ENCODE measurements at regions not wholly inside any gene's neighbourhood (a gene's known extent, or its start where the extent isn't known, plus 50 kb on each side); places are given as distances from the start of the nearest gene placed in this dataset.
"Not testable (repeated sequence)": the region's sequence is repeated elsewhere in the genome, so short reads cannot be mapped to it uniquely, and the experiment has no call there.

GRCh38 chr7:91492773-91493172 is 228.5 kb downstream of the FZD1 start:
- H3K27me3 ChIP-seq, result no peaks in the 10 kb centered on the region
- no peaks in the 10 kb centered on the region for H3K9me3 ChIP-seq
- TF ChIP-seq EP300 (IDR thresholded peaks at IDR 0.05) (no peak), POLR2AphosphoS5 (IDR thresholded peaks at IDR 0.05) (no peak), CTCF (IDR thresholded peaks at IDR 0.05) (no peak), POLR2A (IDR thresholded peaks at IDR 0.05; ENCODE audit: low read depth) (no peak)
- DNase-seq (ENCODE audit: extremely low spot score), result no peak
- no peaks in the 10 kb centered on the region for H3K36me3 ChIP-seq
- intact Hi-C loops (cut with DNase I), result no loop called here
- H3K4me1 ChIP-seq, result no peaks in the 10 kb centered on the region
- no peak overlapping the region for H3K27ac ChIP-seq (replicated peaks in 1 of 4)
- WGBS, result 74% methylated on average over 3 of the region's 3 CpGs
- no peak overlapping the region for H3K4me3 ChIP-seq

- H3K4me1 ChIP-seq, result no peaks in the 10 kb centered on the region
- peaks cover 0 to 4% (median 0%) of the 10 kb centered on the region in 4 donors for H3K9me3 ChIP-seq
- TF ChIP-seq EP300 (IDR thresholded peaks at IDR 0.05), result no peak
- no peak for TF ChIP-seq POLR2AphosphoS5 (IDR thresholded peaks at IDR 0.05)
- no peak for TF ChIP-seq CTCF (IDR thresholded peaks at IDR 0.05)
- TF ChIP-seq POLR2A (IDR thresholded peaks at IDR 0.05; ENCODE audit: low read depth), result no peak
- 77% methylated on average over 1 of the region's 1 CpG for WGBS
- intact Hi-C loops (cut with DNase I), result no loop called here
- H3K36me3 ChIP-seq, result no peaks in the 10 kb centered on the region
- H3K27me3 ChIP-seq, result no peaks in the 10 kb centered on the region
- no peak overlapping the region for H3K4me3 ChIP-seq
- DNase-seq (ENCODE audit: extremely low spot score), result no peak
- no peak overlapping the region for H3K27ac ChIP-seq (replicated peaks in 1 of 4)
These were observed 230.2 kb downstream of the FZD1 start for GRCh38 chr7:91494450-91494849.

- H3K27me3 ChIP-seq, result no peaks in the 10 kb centered on the region
- no peaks in the 10 kb centered on the region for H3K4me1 ChIP-seq
- peaks cover 0 to 4% (median 0%) of the 10 kb centered on the region in 4 donors for H3K9me3 ChIP-seq
- no peaks in the 10 kb centered on the region for H3K36me3 ChIP-seq
- intact Hi-C loops (cut with DNase I), result no loop called here
- no peak for DNase-seq (ENCODE audit: extremely low spot score)
- no peak overlapping the region for H3K4me3 ChIP-seq
- 79% methylated on average over 1 of the region's 1 CpG for WGBS
- H3K27ac ChIP-seq (replicated peaks in 1 of 4), result no peak overlapping the region
- TF ChIP-seq CTCF (IDR thresholded peaks at IDR 0.05) (no peak), POLR2AphosphoS5 (IDR thresholded peaks at IDR 0.05) (no peak), POLR2A (IDR thresholded peaks at IDR 0.05; ENCODE audit: low read depth) (no peak), EP300 (IDR thresholded peaks at IDR 0.05) (no peak)
These were observed 232.1 kb downstream of the FZD1 start for GRCh38 chr7:91496251-91496820.

GRCh38 chr7:91497277-91497676 is 233.0 kb downstream of the FZD1 start:
- H3K9me3 ChIP-seq; intact Hi-C loops (cut with DNase I); H3K4me3 ChIP-seq; H3K27me3 ChIP-seq; DNase-seq (ENCODE audit: extremely low spot score); H3K36me3 ChIP-seq; H3K27ac ChIP-seq (replicated peaks in 1 of 4); H3K4me1 ChIP-seq: not testable (repeated sequence)
- 82% methylated on average over 1 of the region's 1 CpG for WGBS

- DNase-seq (ENCODE audit: extremely low spot score), result no peak
- no peaks in the 10 kb centered on the region for H3K4me1 ChIP-seq
- no peaks in the 10 kb centered on the region for H3K36me3 ChIP-seq
- H3K27ac ChIP-seq (replicated peaks in 1 of 4), result no peak overlapping the region
- intact Hi-C loops (cut with DNase I), result no loop called here
- WGBS, result 66% methylated on average over 3 of the region's 3 CpGs
- no peak for TF ChIP-seq POLR2A (IDR thresholded peaks at IDR 0.05; ENCODE audit: low read depth)
- no peak for TF ChIP-seq POLR2AphosphoS5 (IDR thresholded peaks at IDR 0.05)
- TF ChIP-seq CTCF (IDR thresholded peaks at IDR 0.05), result no peak
- TF ChIP-seq EP300 (IDR thresholded peaks at IDR 0.05), result no peak
- H3K9me3 ChIP-seq, result peaks cover 0 to 3% (median 0%) of the 10 kb centered on the region in 4 donors
- H3K4me3 ChIP-seq, result no peak overlapping the region
- no peaks in the 10 kb centered on the region for H3K27me3 ChIP-seq
These were observed 239.8 kb downstream of the FZD1 start for GRCh38 chr7:91503934-91504555.

Data from esophagus muscularis mucosa (tissue), 4 donors.